Myocyte (in vitro differentiated cells): ENCODE measurements at regions not wholly inside any gene's neighbourhood (a gene's known extent, or its start where the extent isn't known, plus 50 kb on each side); places are given as distances from the start of the nearest gene placed in this dataset.

Source experiments
- DNase-seq: peaks from one replicate; pipeline ENCODE4 v3.0.0-alpha.2; 2012; ENCODE audit warnings: low read depth

DNA sequence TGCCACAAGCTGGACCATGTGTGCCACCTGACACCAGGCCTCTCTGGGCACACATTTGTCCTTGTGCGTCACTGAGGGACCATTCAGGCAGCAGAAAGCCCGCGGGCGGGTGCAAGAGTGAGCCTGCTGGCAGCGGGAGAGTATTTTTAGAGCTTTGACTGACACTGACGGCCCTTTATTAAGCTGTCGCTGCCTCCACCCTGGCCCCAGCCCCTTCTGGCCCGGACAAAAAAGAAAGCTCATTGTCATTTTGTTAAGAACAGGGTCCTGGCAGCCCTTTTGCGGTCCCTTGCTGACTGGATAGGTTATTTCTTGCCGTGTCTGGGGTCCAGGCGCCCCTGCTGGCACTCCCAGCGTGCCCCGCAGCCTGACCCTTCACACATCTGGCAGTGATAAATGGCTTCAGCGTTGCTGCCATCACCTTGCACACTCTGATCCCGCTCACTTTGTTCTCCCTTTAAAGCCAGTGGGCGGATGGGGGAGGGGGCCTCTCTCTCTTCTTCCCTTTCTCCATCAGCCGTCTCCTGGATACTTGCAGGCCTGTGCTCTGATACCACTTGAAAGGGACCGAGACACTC is 78.4 kb upstream of the NKD1 start:
- peak; percentile 15 for DNase-seq

DNA sequence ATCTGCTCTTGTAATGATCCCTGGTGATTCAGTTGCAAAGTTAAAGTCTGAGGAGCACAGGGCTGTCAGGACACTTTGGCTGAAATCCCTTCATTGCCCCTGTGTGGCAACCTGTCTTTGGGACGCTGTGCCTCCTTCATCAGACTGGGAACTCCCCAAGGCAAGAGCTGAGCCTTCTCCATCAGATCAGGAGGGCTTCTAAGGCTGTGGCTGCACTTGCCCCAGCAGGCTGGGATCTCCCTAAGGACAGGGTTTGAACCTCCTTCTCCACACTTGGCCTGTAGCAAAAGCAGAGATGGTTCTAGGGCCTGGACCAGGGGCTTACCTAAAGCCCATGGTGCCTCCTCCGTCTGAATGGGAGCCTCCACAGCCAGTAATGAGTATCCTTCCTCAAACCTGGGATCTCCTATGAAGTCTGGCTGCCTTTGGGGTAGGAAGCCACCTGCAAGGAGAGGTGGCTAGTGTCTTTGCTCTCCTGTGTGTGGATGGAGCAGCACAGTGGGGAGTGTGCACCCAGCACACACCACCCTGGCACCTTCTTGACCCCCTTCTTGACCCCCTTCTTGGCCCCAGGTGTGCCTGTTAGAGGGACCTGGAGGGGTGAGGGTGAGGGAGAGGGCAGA is 79.0 kb upstream of the NKD1 start:
- DNase-seq: no peak

DNA sequence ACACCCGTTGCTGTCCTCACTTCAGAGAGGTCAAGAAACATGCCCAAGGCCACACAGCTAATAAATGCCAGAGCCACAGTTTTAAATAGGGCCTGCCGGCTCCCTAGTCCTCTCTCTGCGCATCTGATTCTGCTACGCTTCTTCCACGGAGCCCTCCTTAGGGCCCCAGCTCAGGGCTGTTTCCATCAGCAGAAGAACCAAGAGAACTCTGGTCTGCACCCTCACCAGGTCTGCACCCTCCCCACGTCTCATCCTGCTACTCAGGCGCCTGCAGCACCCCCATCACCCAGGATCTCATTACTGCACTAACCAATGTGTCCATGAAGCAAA is 79.5 kb upstream of the NKD1 start:
- DNase-seq: no peak

DNA sequence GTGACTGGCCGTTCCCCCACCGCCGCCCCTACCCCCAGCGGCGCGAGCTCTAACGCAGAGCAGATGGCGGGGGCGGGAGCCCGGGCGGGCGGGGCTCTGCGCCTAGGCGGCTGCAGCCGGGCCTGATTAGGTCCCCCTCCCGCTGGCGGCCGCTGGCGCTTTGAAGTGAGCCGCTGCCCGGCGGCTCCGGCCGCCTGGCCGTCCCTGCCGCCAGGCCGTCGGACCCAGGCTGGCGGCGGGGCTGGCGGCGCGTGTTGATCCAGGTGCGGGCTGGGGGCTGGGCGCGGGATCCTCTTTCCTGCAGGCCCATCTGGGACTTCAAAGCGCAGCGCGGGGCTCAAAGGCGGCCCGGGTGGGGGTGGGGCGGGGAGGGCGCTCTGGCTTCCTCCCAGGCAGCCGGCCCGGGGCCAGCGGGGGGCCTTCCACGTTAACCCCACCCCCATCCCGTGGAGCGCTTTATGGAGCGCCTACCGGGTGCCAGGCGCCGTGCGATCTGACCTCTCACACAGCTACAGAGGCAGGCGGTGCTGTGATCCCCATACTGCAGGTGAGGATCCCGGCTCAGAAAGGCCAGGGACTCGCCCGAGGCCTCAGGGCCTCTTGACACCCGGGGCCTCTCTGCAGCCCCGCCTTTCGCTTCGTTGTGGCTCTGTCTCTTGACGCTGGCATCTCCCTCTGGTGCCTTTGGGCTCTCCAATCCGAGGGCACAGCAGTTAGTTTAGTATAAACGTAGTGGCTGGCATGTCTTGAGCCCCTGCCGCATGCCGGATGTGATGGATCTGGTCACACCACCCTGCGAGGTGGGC is 80.0 kb upstream of the NKD1 start:
- no peak for DNase-seq

DNA sequence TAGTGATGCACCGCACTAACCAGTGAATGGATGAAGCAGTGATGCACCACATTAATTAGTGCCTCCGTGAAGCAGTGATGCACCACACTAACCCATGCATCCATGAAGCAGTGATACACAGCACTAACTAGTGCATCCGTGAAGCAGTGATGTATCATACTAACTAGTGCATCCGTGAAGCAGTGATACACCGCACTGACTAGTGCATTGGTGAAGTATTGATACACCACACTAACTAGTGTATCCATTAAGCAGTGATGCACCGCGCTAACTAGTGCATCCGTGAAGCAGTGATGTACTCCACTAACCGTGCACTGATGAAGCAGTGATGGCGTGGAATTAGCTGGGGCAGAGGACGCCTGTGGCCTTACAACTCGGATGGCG is 80.6 kb upstream of the NKD1 start:
- DNase-seq: no peak

DNA sequence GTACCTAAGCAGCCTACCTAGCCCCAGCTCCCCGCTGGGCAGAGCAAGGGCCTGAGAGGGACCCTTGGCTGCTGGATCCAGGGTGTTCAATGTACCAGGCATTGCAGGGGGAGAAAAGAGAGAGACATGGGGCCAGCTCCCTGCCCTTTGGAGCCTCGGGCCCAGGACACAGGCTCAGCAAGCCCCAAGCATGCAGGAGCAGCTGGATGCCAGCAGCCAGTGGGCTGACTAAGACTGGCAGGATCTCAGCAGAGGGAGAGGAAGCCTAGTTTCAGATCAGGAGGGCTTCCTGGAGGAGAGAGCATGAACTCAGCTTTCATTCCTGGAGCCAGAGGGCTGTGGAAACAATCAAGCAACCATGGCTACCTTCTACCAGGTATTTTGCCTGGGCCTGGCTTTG is 82.0 kb upstream of the NKD1 start:
- no peak for DNase-seq

DNA sequence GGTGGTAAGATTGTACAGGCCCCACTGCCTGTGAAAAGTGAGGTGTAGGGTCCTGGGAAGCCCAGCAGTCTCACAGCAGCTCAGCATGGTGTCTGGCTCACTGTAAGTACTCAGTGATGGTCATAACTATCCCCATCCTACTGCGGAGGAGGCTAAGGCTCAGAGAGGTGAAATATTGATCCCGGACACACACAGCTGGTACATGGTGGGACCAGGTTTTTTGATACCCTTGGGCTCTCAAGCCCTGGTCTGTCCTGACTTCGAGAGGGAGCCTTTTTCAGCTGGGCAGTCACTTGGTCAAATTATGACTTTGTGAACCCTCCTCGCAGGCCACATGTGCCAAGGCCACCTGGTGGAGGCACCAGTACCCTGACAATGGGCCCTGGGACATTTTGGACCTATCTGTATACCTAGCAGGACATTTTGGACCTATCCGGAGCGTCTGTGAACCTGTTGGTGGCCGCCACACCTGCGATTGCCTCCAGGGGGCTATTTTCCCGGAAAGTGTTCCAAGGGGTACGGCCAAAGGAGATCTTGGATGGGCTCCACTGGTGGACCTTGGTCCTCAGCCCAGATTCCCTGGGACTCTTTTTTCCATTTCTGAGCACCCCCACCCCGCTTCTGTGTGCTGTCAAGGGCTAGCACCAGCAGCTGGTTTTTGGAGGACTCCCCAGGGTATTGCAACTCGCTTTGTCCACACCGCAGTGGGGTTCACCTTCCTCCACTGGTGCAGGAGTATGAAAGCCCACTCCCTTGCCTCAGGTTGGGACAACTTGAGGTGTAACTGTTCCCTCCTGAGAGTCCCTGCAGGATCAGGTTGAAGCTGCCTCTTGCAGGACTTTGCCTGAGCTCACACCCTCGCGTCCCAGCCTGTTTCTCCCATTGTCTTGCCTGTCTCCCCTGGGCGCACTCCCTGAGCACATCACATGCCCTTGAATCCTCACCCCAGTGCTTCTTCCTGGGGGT is 83.6 kb upstream of the NKD1 start:
- DNase-seq: no peak

DNA sequence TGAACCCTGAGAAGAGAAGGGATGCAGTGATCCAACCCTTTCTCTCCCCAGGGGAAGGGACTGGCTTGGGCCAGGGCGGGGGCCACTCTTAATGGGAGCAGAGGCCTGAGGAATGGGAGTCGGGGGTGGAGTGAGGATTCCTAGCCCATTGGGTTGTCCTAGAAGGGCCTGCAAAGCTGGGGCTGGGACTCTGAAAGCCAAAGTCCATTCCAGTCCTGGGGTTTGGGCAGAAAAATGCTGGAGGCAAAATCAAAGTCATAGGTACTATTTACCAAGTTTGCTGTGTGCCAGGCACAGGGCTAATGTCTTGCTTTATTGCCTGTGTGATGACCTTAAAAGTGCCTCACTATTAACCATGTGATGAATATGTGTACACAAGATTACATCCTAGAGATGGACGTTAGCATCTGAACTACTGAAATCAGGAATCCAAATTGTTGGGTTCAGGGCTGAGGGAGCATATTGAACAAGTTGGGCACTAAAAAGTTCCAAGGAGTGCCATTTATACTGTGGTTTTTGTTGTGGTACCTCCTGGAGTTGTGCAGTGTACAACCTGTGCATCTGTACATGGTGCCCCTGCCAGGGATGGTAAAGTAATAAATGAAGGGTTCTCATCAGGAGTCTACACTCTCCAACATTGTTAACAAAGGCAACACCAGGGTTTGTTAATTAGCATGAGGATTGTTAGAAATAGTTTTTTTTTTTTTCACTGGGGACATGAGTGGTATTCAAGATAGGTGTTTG is 84.4 kb upstream of the NKD1 start:
- no peak for DNase-seq

DNA sequence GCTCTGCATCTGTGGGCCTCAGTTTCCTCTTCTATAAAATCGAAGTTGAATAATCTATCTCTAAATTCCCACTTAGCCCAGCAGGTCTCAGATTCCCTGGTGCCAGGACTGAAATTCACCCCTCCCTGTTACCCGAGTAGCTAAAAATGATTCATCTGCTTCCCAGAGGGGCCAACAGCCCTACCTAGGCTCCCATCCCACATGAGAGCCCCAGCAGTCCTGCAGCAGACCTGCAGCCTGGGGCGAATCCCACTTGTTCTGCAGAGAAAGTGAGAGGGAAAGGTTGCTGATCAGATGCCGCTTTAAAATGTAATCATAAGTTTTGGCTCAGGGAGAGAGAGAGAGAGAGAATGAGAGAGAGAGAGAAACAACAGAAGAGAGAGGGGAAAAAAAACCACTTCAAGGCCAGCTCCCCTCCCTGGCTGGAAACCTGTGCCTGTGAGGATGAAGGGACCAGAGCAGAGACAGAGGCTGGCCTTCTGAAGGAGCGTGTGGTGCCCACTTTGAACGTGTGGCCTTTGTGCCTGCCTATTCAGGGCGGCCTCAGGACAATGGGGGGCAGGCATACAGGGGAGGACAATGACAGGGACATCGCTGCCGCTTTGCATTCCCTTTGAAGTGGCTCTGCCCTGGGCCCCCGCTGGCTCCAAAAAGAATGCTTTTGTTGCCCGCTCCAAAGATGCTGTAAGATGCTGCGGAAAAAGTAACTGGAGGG is 85.2 kb upstream of the NKD1 start:
- no peak for DNase-seq

DNA sequence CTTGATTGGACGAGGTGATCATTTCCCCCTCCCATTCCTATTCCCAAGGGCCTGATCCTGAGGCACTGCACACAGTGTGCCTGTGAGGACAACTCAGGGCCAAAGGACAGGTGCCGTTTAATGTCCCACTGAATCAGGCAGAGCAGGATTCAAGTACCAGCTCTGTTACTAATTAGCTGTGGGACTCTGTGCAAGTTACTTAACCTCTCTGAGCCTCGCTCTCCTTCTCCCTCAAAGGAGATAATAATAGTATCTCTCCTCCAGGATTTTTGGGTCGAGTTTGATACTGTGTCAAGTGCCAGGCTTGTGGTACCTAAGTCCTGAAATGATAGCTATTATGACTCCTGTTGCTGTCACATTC is 86.8 kb upstream of the NKD1 start:
- no peak for DNase-seq

DNA sequence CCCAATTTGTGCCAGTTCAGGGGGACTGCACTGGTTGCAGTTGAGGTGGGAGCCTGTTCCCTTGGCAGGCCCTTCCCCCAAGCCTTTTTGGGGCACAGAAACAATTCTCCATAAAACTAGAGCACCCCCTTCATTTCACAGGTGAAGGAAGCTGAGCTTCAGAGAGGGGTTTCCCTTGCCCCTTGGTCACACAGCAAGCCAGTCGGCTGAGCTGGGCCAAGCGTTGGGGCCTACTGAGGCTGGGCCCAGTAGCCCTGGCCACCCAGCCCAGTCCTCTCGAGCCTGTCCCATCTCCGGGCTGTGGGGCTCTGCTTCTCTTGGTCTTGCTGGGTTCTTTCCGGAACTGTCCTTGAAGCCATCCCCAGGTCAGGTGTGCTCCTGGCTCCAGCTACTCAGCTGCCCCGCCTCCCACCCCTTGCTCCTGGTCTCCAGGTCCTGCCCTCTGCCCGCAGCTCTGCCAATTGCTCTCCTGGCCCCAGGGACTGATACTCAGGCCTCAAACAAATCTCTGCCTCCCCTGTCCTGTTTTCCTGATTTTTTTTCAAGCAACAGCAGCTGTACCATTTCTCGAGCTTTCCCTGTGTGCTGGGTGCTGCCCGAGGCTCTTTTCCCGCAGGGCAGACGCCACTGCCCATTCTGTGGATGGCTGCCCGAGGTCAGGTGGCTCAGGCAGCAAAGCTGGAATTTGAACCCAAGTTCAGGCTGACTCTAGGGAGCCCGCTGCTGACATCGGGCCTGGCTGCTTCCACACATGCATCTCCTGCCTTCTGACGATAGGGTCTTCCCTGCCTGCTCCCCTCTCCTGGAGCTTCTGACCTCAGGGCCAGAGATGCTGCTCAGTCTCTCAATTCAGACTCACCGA is 87.4 kb upstream of the NKD1 start:
- DNase-seq: no peak

DNA sequence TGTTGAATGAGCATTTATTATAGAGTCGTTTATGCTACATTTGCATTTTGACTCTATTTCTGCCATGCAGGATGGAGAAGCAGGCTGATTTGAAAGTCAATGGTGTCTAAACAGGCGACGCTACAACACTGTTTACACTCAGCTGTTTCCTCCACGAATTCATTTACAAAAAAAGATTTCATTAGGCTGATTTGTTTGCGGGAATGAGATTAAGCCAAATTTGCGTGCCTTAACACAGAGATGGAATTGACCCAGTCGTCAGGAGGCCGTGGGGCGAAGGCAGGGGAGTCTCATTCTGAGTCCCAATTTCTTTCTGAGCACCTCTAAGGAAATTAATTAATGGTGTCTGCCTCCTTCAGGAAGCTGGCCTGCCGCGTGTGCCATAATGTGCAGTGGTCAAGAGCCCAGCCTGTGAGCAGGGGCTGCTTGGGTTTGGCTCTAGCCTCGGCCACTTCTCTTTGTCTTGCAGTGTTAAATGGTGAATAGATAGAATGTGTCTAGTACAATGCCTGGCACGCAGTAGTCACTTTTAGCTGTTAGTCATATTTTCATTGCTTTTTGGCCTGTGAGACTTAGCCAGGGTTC is 88.6 kb upstream of the NKD1 start:
- no peak for DNase-seq

DNA sequence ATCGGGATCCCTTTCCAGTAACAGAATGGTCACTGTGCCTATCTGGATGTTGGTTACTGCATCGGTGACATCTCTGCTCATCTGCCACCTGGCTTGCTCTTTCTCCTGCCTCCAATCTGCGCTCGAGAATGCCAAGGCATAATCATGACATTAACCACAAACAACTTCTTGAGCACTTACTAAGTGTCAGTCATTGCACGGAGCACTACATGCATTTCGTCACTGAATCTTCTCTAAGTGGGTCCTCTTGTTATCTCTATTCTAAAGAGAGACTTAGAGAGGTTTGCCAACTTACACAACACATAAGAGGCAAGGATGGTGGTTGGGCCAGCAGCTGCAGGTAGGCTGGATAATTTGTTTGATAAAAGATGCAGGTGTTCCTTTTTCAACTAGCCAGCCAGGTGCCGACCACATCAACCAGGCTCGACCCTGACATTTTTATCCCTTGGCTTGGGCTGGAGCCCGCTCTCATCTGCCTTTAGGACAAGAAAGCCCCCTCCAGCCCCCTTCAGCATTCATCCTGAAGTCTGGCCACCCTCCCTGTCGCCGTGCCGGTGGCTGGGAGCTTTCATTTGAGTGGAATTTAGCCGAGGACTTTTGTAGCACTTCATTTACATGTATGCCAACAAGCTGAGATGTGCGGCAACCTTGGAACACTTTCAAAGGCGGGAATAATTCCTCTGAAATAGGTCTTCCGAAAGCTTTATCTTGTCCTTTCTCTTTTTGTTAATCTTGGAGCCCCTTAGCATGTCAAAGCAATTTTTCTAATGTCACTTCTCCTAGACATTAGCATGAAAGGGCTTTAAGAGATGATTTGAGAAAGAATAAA is 89.3 kb upstream of the NKD1 start:
- DNase-seq: no peak

DNA sequence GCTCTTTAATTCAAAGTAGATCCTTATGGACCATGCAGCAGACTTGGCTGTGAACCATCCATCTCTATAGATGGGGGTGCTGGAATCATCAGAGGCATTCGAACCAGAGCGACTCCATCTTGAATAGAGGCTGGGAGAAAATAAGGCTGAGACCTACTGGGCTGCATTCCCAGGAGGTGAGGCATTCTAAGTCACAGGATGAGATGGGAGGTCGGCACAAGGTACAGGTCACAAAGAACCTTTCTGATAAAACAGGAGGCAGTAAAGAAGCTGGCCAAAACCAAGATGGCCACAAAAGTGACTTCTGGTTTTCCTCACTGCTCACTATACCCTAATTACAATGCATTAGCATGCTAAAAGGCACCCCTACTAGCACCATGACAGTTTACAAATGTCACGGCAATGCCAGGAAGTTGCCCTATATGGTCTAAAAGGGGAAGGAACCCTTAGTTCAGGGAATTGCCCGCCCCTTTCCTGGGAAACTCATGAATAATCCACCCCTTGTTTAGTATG is 89.2 kb upstream of the BRD7 start:
- DNase-seq: no peak

DNA sequence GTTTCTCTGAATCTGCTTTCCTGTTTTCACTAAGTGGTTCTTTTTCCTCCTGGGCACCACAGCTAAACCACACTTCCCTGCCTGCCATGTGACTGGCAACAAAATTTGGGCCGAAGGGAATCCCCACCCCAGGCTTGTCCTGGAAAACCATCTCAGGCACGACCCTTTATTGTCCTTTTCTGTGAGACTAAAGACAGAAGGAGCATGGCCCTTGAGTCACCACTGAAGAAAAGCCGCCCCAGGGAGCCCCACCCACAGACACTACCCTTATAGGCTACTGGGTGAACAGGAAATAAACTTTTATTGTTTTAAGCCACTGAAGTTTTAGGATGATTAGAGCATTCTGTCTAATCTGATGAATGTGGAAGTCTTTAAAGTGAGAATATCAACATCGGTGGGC is 88.6 kb upstream of the BRD7 start:
- DNase-seq: no peak

DNA sequence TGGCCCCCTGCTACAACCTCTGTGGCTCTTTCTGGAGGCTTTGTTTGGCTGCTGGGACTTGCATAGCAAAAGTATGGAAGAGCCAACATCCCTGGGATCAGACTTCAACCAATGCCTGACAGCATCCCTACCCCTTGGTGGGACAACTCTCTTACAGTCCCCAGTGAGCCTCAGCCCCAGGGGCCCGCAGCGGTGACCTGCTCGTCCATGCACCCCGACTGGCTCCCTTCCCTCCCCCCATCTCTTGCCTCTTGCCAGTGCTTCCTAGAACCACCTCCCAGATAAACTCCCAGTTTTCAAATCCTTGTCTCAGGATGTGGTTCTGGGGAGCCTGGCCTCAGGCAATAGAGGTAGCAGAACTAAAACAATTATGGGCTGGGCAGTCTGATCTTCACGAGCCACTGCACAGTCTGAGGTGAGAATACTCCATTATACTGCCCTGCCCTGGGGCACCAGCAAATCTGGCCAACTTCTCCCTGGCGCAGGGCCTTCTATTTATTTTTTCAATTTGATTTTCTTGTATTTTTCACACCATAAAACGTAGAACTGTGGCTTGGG is 86.6 kb upstream of the BRD7 start:
- no peak for DNase-seq

DNA sequence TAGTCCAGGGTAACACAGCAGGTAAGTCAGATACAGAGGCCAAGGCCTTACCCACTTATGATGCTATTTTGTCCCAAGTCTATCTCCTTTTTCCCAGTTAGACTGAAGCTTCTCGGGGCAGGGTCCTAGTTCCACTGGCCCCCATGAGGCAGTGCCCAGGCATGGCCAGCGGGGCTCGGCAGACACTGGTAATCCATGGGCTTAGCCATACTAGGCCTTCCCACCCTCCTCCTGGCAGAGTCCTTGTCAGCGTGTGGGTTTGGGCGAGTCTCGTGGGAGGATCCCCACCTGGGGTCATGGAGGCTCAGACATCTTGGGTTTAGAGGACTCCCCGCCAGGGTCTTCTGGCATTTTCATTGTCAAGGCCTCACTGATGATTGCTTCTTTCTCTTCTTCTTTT is 84.7 kb upstream of the BRD7 start:
- no peak for DNase-seq
